WTC11 (cell line): ENCODE measurements at regions not wholly inside any gene's neighbourhood (a gene's known extent, or its start where the extent isn't known, plus 50 kb on each side); places are given as distances from the start of the nearest gene placed in this dataset.

Source experiments
- ATAC-seq: fragments of 200-7000 bp; cut with Tn5 transposase; 2 replicates; pipeline ENCODE4 v1.10.0; 2021; ENCODE audit warnings: mild to moderate bottlenecking, moderate library complexity
- CTCF ChIA-PET: fragments of 300-600 bp; sonication (Branson Sonifier 250); formaldehyde crosslinking; loops from one replicate; lab custom pipeline; 2021; ENCODE audit warnings: antibody characterized with exemption; lab: Charles Lee
- POLR2A ChIA-PET: fragments of 350-600 bp; sonication (Branson Sonifier 250); formaldehyde crosslinking; loops from one replicate; lab custom pipeline; 2021; ENCODE audit warnings: antibody characterized with exemption; lab: Charles Lee
- DNase-seq: peaks from one replicate; pipeline ENCODE4 v3.0.0; 2021; ENCODE audit warnings: low spot score
- H3K27ac Mint-ChIP-seq: 2 replicates; pipeline ENCODE4 v1.8.0; 2021; ENCODE audit warnings: mixed read lengths
- H3K27me3 Mint-ChIP-seq: 2 replicates; pipeline ENCODE4 v1.8.0; 2021; ENCODE audit warnings: low read depth, mild to moderate bottlenecking, moderate library complexity, mixed read lengths
- H3K36me3 Mint-ChIP-seq: 2 replicates; pipeline ENCODE4 v1.8.0; 2021; ENCODE audit warnings: mixed read lengths
- H3K4me1 Mint-ChIP-seq: 2 replicates; pipeline ENCODE4 v1.8.0; 2022; ENCODE audit warnings: mixed read lengths
- H3K4me3 Mint-ChIP-seq: 2 replicates; pipeline ENCODE4 v1.8.0; 2021; ENCODE audit warnings: mild to moderate bottlenecking, moderate library complexity, mixed read lengths
- H3K9me3 Mint-ChIP-seq: 2 replicates; pipeline ENCODE4 v1.8.0; 2021; ENCODE audit warnings: mixed read lengths
- AFF4 ChIP-seq: sonication (generic); formaldehyde crosslinking; IDR thresholded peaks from 2 replicates; pipeline ENCODE4 v1.8.1; 2023; ENCODE audit warnings: mild to moderate bottlenecking, missing genetic modification reagents, borderline replicate concordance
- ARID4B ChIP-seq: sonication (generic); formaldehyde crosslinking; IDR thresholded peaks from 2 replicates; pipeline ENCODE4 v1.8.0; 2023; ENCODE audit warnings: missing genetic modification reagents, mild to moderate bottlenecking, borderline replicate concordance
- ATF6 ChIP-seq: sonication (generic); formaldehyde crosslinking; IDR thresholded peaks from 2 replicates; pipeline ENCODE4 v1.8.1; 2023; ENCODE audit warnings: mild to moderate bottlenecking, missing genetic modification reagents
- CREB1 ChIP-seq: sonication (generic); formaldehyde crosslinking; IDR thresholded peaks from 2 replicates; pipeline ENCODE4 v1.8.0; 2023; ENCODE audit warnings: mild to moderate bottlenecking, missing genetic modification reagents
- E2F1 ChIP-seq: sonication (generic); formaldehyde crosslinking; IDR thresholded peaks from 2 replicates; pipeline ENCODE4 v1.8.0; 2022; ENCODE audit warnings: mild to moderate bottlenecking, missing genetic modification reagents
- ETV6 ChIP-seq: sonication (generic); formaldehyde crosslinking; IDR thresholded peaks from 2 replicates; pipeline ENCODE4 v1.8.1; 2022; ENCODE audit warnings: mild to moderate bottlenecking, missing genetic modification reagents
- IRF1 ChIP-seq: sonication (generic); formaldehyde crosslinking; IDR thresholded peaks from 2 replicates; pipeline ENCODE4 v1.8.0; 2023; ENCODE audit warnings: missing genetic modification reagents
- NFE2L1 ChIP-seq: sonication (generic); formaldehyde crosslinking; IDR thresholded peaks from 2 replicates; pipeline ENCODE4 v1.8.1; 2023; ENCODE audit warnings: missing genetic modification reagents
- PRDM15 ChIP-seq: sonication (generic); formaldehyde crosslinking; IDR thresholded peaks from 2 replicates; pipeline ENCODE4 v1.8.0; 2022; ENCODE audit warnings: missing genetic modification reagents
- PRRX2 ChIP-seq: fragments of 250-450 bp; sonication (Bioruptor Pico); IDR thresholded peaks from 2 replicates; pipeline ENCODE4 v1.8.0; 2021; ENCODE audit warnings: mild to moderate bottlenecking
- SOX15 ChIP-seq: fragments of 250-450 bp; sonication (Bioruptor Pico); IDR thresholded peaks from 2 replicates; pipeline ENCODE4 v1.9.0; 2021; ENCODE audit warnings: mild to moderate bottlenecking
- STAT6 ChIP-seq: sonication (generic); formaldehyde crosslinking; conservative IDR thresholded peaks from 2 replicates; pipeline ENCODE4 v1.8.1; 2023; ENCODE audit warnings: mild to moderate bottlenecking, low read depth, missing genetic modification reagents, moderate library complexity
- ZBTB21 ChIP-seq: sonication (generic); formaldehyde crosslinking; IDR thresholded peaks from 2 replicates; pipeline ENCODE4 v1.8.1; 2023; ENCODE audit warnings: mild to moderate bottlenecking, missing genetic modification reagents, borderline replicate concordance
- ZNF121 ChIP-seq: sonication (generic); formaldehyde crosslinking; IDR thresholded peaks from 2 replicates; pipeline ENCODE4 v1.8.0; 2023; ENCODE audit warnings: missing genetic modification reagents
- ZNF416 ChIP-seq: fragments of 250-450 bp; sonication (Bioruptor Pico); IDR thresholded peaks from 2 replicates; pipeline ENCODE4 v1.9.0; 2021; ENCODE audit warnings: mild to moderate bottlenecking, inconsistent platforms
- ZNF512 ChIP-seq: sonication (generic); formaldehyde crosslinking; IDR thresholded peaks from 2 replicates; pipeline ENCODE4 v1.8.1; 2022; ENCODE audit warnings: missing genetic modification reagents, borderline replicate concordance

- Mint-ChIP-seq H3K4me3 (no peak overlapping the region), H3K4me1 (peaks cover 2% of the 10 kb centered on the region), H3K27ac (no peak overlapping the region), H3K9me3 (peaks cover 1% of the 10 kb centered on the region; the same call in 1 of the 2 replicates), H3K36me3 (no peaks in the 10 kb centered on the region), H3K27me3 (no peaks in the 10 kb centered on the region)
- CTCF ChIA-PET = no interaction called here
- ATAC-seq = no peak
- POLR2A ChIA-PET = no interaction called here
- no peak for DNase-seq
- TF ChIP-seq ZNF121 (CRISPR knock-in tag) (no peak), ZNF416 (CRISPR knock-in tag) (no peak), AFF4 (CRISPR knock-in tag) (no peak), STAT6 (CRISPR knock-in tag) (no peak), PRRX2 (CRISPR knock-in tag) (no peak), ATF6 (no peak), ZNF512 (CRISPR knock-in tag) (no peak), ARID4B (CRISPR knock-in tag) (no peak), CREB1 (no peak), NFE2L1 (CRISPR knock-in tag) (no peak), ZBTB21 (CRISPR knock-in tag) (no peak), SOX15 (CRISPR knock-in tag) (no peak), ETV6 (CRISPR knock-in tag) (no peak), PRDM15 (CRISPR knock-in tag) (no peak), IRF1 (no peak), E2F1 (CRISPR knock-in tag) (no peak)
Measured at GRCh38 chr6:110033101-110033500, 55.0 kb downstream of the GPR6 start.
